ENCODE measurements at regions not wholly inside any gene's neighbourhood (a gene's known extent, or its start where the extent isn't known, plus 50 kb on each side); places are given as distances from the start of the nearest gene placed in this dataset.

- H3K36me3 ChIP-seq (replicated peaks in 1 of 2; ENCODE audit: control insufficient read depth in 1 of 2, insufficient read depth in 2 of 2, low read length in 2 of 2) = no peaks in the 10 kb centered on the region
- no peaks in the 10 kb centered on the region for H3K79me2 ChIP-seq (ENCODE audit: insufficient read depth, low read length)
- ATAC-seq = peak; percentile 82
- H3K27me3 ChIP-seq (ENCODE audit: control insufficient read depth in 1 of 2, insufficient read depth in 2 of 2, low read length in 2 of 2) = no peaks in the 10 kb centered on the region; a peak in 1 of 5 replicates
- H2AFZ ChIP-seq (ENCODE audit: low read length) = no peak overlapping the region
- ChIA-PET CTCF (ENCODE audit: low intra/inter-chr PET ratio, low total read pairs) (interaction anchor here (1.3 to 1.5 kb wide), 2 partner anchors 1664 to 1714 kb away, joined by 5 to 6 read pairs; no protein-coding TSS in a partner anchor), POLR2A (no interaction called here)
- no peak overlapping the region for H3K27ac ChIP-seq (ENCODE audit: extremely low read length, insufficient read depth, low read length)
- H3K4me2 ChIP-seq (ENCODE audit: low read depth, low read length) = no peak overlapping the region
- TF ChIP-seq RAD21 (CRISPR knock-in tag; IDR thresholded peaks at IDR 0.05) = peak; percentile 24; the same call in 1 of the 2 replicates
- TF ChIP-seq STAG1 (CRISPR knock-in tag; IDR thresholded peaks at IDR 0.05) = peak; percentile 71
- TF ChIP-seq CTCF (CRISPR knock-in tag; IDR thresholded peaks at IDR 0.05) = peak; percentile 67
- TF ChIP-seq SMC3 (IDR thresholded peaks at IDR 0.05; ENCODE audit: low read length) = peak; percentile 47; the same call in 1 of the 2 replicates
- TF ChIP-seq, protein P1, sequence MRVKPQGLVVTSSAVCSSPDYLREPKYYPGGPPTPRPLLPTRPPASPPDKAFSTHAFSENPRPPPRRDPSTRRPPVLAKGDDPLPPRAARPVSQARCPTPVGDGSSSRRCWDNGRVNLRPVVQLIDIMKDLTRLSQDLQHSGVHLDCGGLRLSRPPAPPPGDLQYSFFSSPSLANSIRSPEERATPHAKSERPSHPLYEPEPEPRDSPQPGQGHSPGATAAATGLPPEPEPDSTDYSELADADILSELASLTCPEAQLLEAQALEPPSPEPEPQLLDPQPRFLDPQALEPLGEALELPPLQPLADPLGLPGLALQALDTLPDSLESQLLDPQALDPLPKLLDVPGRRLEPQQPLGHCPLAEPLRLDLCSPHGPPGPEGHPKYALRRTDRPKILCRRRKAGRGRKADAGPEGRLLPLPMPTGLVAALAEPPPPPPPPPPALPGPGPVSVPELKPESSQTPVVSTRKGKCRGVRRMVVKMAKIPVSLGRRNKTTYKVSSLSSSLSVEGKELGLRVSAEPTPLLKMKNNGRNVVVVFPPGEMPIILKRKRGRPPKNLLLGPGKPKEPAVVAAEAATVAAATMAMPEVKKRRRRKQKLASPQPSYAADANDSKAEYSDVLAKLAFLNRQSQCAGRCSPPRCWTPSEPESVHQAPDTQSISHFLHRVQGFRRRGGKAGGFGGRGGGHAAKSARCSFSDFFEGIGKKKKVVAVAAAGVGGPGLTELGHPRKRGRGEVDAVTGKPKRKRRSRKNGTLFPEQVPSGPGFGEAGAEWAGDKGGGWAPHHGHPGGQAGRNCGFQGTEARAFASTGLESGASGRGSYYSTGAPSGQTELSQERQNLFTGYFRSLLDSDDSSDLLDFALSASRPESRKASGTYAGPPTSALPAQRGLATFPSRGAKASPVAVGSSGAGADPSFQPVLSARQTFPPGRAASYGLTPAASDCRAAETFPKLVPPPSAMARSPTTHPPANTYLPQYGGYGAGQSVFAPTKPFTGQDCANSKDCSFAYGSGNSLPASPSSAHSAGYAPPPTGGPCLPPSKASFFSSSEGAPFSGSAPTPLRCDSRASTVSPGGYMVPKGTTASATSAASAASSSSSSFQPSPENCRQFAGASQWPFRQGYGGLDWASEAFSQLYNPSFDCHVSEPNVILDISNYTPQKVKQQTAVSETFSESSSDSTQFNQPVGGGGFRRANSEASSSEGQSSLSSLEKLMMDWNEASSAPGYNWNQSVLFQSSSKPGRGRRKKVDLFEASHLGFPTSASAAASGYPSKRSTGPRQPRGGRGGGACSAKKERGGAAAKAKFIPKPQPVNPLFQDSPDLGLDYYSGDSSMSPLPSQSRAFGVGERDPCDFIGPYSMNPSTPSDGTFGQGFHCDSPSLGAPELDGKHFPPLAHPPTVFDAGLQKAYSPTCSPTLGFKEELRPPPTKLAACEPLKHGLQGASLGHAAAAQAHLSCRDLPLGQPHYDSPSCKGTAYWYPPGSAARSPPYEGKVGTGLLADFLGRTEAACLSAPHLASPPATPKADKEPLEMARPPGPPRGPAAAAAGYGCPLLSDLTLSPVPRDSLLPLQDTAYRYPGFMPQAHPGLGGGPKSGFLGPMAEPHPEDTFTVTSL (CRISPR knock-in tag; IDR thresholded peaks at IDR 0.05; ENCODE audit: borderline replicate concordance) = no peak
- WGBS (ENCODE audit: low lambda C conversion rate) = under 1% methylated on average over 7 of the region's 7 CpGs
- no peak overlapping the region for H3K9ac ChIP-seq (ENCODE audit: insufficient read depth, low read depth, low read length)
- intact Hi-C loops (cut with micrococcal nuclease; ENCODE audit: unreplicated experiment) = loop anchor here (1.0 to 2.0 kb wide), 2 partner anchors 1663 to 1713 kb away; no protein-coding TSS in a partner anchor
- in situ Hi-C loops (cut with HindIII; ENCODE audit: extremely low pct_ligation_motif_present, low pct_unique_long_range_greater_than_20kb) = loop anchor here (25.0 kb wide), 1 partner anchor 1686 kb away; no protein-coding TSS in a partner anchor
- no TSS peak for BruUV-seq (replicated peaks)
- peak; percentile 32 for FAIRE-seq
- peak; percentile 43 for DNase-seq (ENCODE audit: low spot score)
- H4K20me1 ChIP-seq (ENCODE audit: insufficient read depth, low read length) = no peaks in the 10 kb centered on the region
- no peak overlapping the region for H3K4me3 ChIP-seq (replicated peaks in 1 of 3; ENCODE audit: insufficient read depth in 1 of 3, low read depth in 2 of 3, low read length in 3 of 3)
- H3K9me3 ChIP-seq (ENCODE audit: low read length) = no peaks in the 10 kb centered on the region
- no peaks in the 10 kb centered on the region for H3K4me1 ChIP-seq (ENCODE audit: insufficient read depth, low read length)
Measured at GRCh38 chr1:165073185-165074007, 283.1 kb downstream of the LMX1A start.
